ENCODE measurements at regions not wholly inside any gene's neighbourhood (a gene's known extent, or its start where the extent isn't known, plus 50 kb on each side); places are given as distances from the start of the nearest gene placed in this dataset.

- FAIRE-seq (no peak), ATAC-seq (peak in 2 of 4 donors; percentile 38 to 61), DNase-seq (no peak)
- intact Hi-C loops (cut with DNase I): no loop called here
- H3K36me3 ChIP-seq: no peaks in the 10 kb centered on the region
- H3K4me3 ChIP-seq: no peak overlapping the region
- no peak overlapping the region for H3K27ac ChIP-seq
- WGBS, 2 donors: 92 to 100% methylated on average over 1 of the region's 1 CpG
- H3K4me1 ChIP-seq: no peaks in the 10 kb centered on the region
- TF ChIP-seq, protein P1, sequence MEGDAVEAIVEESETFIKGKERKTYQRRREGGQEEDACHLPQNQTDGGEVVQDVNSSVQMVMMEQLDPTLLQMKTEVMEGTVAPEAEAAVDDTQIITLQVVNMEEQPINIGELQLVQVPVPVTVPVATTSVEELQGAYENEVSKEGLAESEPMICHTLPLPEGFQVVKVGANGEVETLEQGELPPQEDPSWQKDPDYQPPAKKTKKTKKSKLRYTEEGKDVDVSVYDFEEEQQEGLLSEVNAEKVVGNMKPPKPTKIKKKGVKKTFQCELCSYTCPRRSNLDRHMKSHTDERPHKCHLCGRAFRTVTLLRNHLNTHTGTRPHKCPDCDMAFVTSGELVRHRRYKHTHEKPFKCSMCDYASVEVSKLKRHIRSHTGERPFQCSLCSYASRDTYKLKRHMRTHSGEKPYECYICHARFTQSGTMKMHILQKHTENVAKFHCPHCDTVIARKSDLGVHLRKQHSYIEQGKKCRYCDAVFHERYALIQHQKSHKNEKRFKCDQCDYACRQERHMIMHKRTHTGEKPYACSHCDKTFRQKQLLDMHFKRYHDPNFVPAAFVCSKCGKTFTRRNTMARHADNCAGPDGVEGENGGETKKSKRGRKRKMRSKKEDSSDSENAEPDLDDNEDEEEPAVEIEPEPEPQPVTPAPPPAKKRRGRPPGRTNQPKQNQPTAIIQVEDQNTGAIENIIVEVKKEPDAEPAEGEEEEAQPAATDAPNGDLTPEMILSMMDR (IDR thresholded peaks at IDR 0.05): no peak
- no peaks in the 10 kb centered on the region for H3K9me3 ChIP-seq
- H3K27me3 ChIP-seq: no peaks in the 10 kb centered on the region
Measured at GRCh38 chr10:127797339-127797738, 60.4 kb downstream of the FOXI2 start.

DNA sequence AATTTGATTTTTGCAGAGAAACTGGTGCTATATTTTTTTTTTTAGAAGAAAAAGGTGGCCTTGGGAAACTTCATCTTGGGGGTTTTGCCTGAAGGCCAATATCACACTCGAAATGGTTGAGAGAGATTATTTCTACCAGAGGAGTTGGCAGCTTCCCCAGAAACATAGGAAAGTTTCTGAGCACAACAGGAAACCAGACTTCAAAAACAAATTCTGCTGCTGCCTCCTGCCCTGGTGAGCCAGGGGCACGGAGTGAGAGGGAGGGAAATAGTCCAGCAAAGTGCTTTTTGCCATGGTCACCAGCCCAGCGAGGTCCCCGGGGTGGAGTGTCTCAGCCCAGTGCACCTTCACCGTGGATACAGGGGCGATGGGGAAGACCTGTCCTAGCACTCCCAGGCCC lies 61.1 kb downstream of the FOXI2 start:
- no peaks in the 10 kb centered on the region for H3K36me3 ChIP-seq
- intact Hi-C loops (cut with DNase I): no loop called here
- no peaks in the 10 kb centered on the region for H3K4me1 ChIP-seq
- ATAC-seq: no peak
- TF ChIP-seq, protein P1 (IDR thresholded peaks at IDR 0.05): no peak
- no peak overlapping the region for H3K27ac ChIP-seq
- WGBS, 2 donors: 38 to 41% methylated on average over 6 of the region's 6 CpGs
- no peaks in the 10 kb centered on the region for H3K9me3 ChIP-seq
- no peak for DNase-seq
- H3K4me3 ChIP-seq: no peak overlapping the region
- no peaks in the 10 kb centered on the region for H3K27me3 ChIP-seq
- FAIRE-seq: no peak

- TF ChIP-seq, protein P1 (IDR thresholded peaks at IDR 0.05): no peak
- 66 to 70% methylated on average over 3 of the region's 3 CpGs for WGBS, 2 donors
Measured at GRCh38 chr10:127801302-127801701, 64.3 kb downstream of the FOXI2 start.

GRCh38 chr10:127802531-127803095 lies 65.6 kb downstream of the FOXI2 start:
- Histone ChIP-seq H3K9me3 (no peaks in the 10 kb centered on the region), H3K27me3 (no peaks in the 10 kb centered on the region), H3K36me3 (no peaks in the 10 kb centered on the region), H3K27ac (no peak overlapping the region), H3K4me3 (no peak overlapping the region), H3K4me1 (no peaks in the 10 kb centered on the region)
- 44 to 51% methylated on average over 6 of the region's 6 CpGs for WGBS, 2 donors
- TF ChIP-seq, protein P1 (IDR thresholded peaks at IDR 0.05): no peak
- FAIRE-seq: no peak
- no peak for ATAC-seq
- intact Hi-C loops (cut with DNase I): no loop called here
- no peak for DNase-seq

More at GRCh38 chr10:127801302-127801701, 64.3 kb downstream of the FOXI2 start:
- ATAC-seq (no peak), DNase-seq (no peak), FAIRE-seq (no peak)
- no peak overlapping the region for H3K27ac ChIP-seq
- no peaks in the 10 kb centered on the region for H3K9me3 ChIP-seq
- intact Hi-C loops (cut with DNase I): no loop called here
- no peaks in the 10 kb centered on the region for H3K27me3 ChIP-seq
- no peak overlapping the region for H3K4me3 ChIP-seq
- H3K36me3 ChIP-seq: no peaks in the 10 kb centered on the region
- no peaks in the 10 kb centered on the region for H3K4me1 ChIP-seq

DNA sequence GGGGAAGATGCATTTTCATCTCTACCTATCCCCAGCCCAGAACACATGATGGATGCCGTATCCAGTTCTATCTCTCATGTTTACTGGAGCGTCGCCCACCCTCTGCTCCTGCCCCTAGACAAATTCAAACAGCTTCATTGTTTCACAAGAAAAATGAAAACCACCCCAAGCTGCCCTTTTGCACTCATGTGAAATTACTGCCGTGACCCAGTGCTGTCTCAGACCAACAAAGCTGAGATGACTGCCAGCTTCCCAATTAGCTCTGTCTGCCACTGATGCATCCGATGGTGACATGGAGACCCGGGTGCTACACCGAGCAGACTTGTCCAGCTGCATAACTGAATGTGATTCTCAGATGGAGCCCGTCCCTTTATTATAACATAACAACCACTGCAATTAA lies 67.7 kb downstream of the FOXI2 start:
- intact Hi-C loops (cut with DNase I): no loop called here
- ATAC-seq (no peak), DNase-seq (no peak), FAIRE-seq (no peak)
- Histone ChIP-seq H3K36me3 (no peaks in the 10 kb centered on the region), H3K4me1 (no peaks in the 10 kb centered on the region), H3K9me3 (no peaks in the 10 kb centered on the region), H3K4me3 (no peak overlapping the region), H3K27ac (no peak overlapping the region), H3K27me3 (peaks cover 0 to 2% (median 0%) of the 10 kb centered on the region in 4 donors)
- 69 to 77% methylated on average over 8 of the region's 8 CpGs for WGBS, 2 donors
- TF ChIP-seq, protein P1 (IDR thresholded peaks at IDR 0.05): no peak
